MCF 10A (cell line): ENCODE measurements at regions not wholly inside any gene's neighbourhood (a gene's known extent, or its start where the extent isn't known, plus 50 kb on each side); places are given as distances from the start of the nearest gene placed in this dataset.

ENCODE experiments used
- BruUV-seq: library from RNA; stranded (reverse); fragments of 400-500 nt; replicated peaks from 2 replicates; lab custom pipeline; 2021; lab: Mats Ljungman, UMichigan
- CTCF ChIA-PET: fragments of 300-600 bp; sonication (Branson Sonifier 250); formaldehyde crosslinking; extraction: SDS; loops from one replicate; lab custom pipeline; 2021; ENCODE audit warnings: antibody characterized with exemption, inconsistent platforms; lab: Yijun Ruan, JAX
- POLR2A ChIA-PET: fragments of 300-600, 350-650 bp; sonication (Branson Sonifier 250); formaldehyde crosslinking; extraction: SDS; loops from one replicate; lab custom pipeline; 2020; ENCODE audit warnings: antibody characterized with exemption, inconsistent platforms; lab: Yijun Ruan, JAX
- DNase-seq: peaks from one replicate; pipeline ENCODE4 v3.0.0-alpha.2; 2018; ENCODE audit not compliant: unreplicated experiment
- H3K27ac Mint-ChIP-seq: one replicate; pipeline ENCODE4 v1.8.0; 2022; ENCODE audit warnings: mild to moderate bottlenecking, low read depth, mixed read lengths; ENCODE audit not compliant: unreplicated experiment
- H3K27me3 Mint-ChIP-seq: one replicate; pipeline ENCODE4 v1.8.0; 2022; ENCODE audit warnings: mixed read lengths; ENCODE audit not compliant: insufficient read depth, unreplicated experiment
- H3K36me3 Mint-ChIP-seq: one replicate; pipeline ENCODE4 v1.8.0; 2022; ENCODE audit warnings: mild to moderate bottlenecking, moderate library complexity, mixed read lengths; ENCODE audit not compliant: insufficient read depth, unreplicated experiment
- H3K4me1 Mint-ChIP-seq: one replicate; pipeline ENCODE4 v1.8.0; 2022; ENCODE audit warnings: mixed read lengths; ENCODE audit not compliant: insufficient read depth, unreplicated experiment
- H3K4me3 Mint-ChIP-seq: one replicate; pipeline ENCODE4 v1.8.0; 2022; ENCODE audit warnings: mild to moderate bottlenecking, moderate library complexity, mixed read lengths; ENCODE audit not compliant: unreplicated experiment
- H3K9me3 Mint-ChIP-seq: one replicate; pipeline ENCODE4 v1.8.0; 2022; ENCODE audit warnings: mixed read lengths; ENCODE audit not compliant: unreplicated experiment
- intact Hi-C: fragments of 100-400 bp; cut with micrococcal nuclease; formaldehyde crosslinking; loops from 2 replicates; pipeline ENCODE4 v1.14.1; 2022
- TF ChIP-seq, protein P1 (sequence below): fragments of 200-600 bp; IDR thresholded peaks from one replicate; pipeline ENCODE4 v1.8.0; 2022; ENCODE audit warnings: antibody characterized with exemption, mild to moderate bottlenecking; ENCODE audit not compliant: unreplicated experiment

DNA sequence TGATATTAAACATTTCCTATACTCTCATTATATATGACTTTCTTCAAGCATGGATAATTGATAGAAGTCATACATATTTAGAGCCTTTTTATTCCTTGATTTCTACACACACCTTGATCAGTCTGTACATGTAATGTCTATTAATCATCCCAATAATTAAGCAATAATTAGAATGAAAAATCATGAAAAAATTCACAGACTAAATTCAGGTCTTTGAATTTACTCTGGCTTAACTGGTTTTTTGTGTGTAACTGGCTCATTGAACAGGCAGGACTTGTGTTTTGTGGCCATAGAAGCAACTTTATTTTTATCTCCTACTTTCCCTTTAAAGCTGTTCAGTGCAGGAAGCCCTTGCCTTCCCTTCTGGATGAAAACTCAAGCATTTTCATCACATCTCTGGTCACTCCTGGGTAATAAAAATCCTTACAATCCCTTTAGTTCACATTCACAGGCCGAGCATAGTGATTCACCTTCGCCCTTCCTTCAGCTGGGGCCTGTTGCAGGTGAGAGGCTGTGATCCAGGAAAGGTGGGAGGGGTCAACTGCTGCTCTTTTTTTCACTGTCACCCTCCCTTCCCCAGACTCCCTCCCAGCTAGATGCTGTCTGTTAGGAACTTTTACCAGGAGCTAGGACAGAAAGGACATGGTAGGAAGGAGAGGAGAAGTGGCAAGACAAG, 58.0 kb upstream of the ITSN2 start:
- BruUV-seq: no TSS peak
- no peak overlapping the region for H3K27ac Mint-ChIP-seq
- H3K4me3 Mint-ChIP-seq: no peak overlapping the region
- H3K36me3 Mint-ChIP-seq: peaks cover 4% of the 10 kb centered on the region
- ChIA-PET CTCF (interaction anchor here (0.5 to 0.8 kb wide), 4 partner anchors 348 to 962 kb away, joined by 3 to 5 read pairs (median 4); no protein-coding TSS in a partner anchor), POLR2A (interaction anchor here (1.0 kb wide), 1 partner anchor 8 kb away, joined by 3 read pairs; no protein-coding TSS in a partner anchor)
- intact Hi-C loops: no loop called here
- H3K4me1 Mint-ChIP-seq: no peaks in the 10 kb centered on the region
- no peaks in the 10 kb centered on the region for H3K27me3 Mint-ChIP-seq
- H3K9me3 Mint-ChIP-seq: no peaks in the 10 kb centered on the region
- TF ChIP-seq, protein P1, sequence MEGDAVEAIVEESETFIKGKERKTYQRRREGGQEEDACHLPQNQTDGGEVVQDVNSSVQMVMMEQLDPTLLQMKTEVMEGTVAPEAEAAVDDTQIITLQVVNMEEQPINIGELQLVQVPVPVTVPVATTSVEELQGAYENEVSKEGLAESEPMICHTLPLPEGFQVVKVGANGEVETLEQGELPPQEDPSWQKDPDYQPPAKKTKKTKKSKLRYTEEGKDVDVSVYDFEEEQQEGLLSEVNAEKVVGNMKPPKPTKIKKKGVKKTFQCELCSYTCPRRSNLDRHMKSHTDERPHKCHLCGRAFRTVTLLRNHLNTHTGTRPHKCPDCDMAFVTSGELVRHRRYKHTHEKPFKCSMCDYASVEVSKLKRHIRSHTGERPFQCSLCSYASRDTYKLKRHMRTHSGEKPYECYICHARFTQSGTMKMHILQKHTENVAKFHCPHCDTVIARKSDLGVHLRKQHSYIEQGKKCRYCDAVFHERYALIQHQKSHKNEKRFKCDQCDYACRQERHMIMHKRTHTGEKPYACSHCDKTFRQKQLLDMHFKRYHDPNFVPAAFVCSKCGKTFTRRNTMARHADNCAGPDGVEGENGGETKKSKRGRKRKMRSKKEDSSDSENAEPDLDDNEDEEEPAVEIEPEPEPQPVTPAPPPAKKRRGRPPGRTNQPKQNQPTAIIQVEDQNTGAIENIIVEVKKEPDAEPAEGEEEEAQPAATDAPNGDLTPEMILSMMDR: no peak
- no peak for DNase-seq

DNA sequence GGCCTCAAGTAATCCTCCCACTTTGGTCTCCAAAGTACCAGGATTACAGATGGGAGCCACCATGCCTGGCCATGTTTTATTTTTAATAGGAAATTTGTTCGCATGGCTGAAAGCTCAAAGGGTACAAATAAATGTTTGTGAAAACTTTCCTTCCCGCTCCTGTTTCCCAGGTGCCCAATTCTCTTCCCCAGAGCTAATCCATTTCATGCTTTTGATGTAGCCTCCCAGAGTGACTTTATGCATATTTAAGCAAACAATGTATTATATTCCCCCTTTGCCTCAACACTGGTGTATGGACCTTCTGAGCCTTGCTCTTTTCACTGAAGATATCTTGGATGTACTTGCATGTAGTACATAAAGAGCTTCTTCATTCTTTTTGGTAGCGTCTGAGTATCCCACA, 52.5 kb upstream of the ITSN2 start:
- H3K4me3 Mint-ChIP-seq: no peak overlapping the region

DNA sequence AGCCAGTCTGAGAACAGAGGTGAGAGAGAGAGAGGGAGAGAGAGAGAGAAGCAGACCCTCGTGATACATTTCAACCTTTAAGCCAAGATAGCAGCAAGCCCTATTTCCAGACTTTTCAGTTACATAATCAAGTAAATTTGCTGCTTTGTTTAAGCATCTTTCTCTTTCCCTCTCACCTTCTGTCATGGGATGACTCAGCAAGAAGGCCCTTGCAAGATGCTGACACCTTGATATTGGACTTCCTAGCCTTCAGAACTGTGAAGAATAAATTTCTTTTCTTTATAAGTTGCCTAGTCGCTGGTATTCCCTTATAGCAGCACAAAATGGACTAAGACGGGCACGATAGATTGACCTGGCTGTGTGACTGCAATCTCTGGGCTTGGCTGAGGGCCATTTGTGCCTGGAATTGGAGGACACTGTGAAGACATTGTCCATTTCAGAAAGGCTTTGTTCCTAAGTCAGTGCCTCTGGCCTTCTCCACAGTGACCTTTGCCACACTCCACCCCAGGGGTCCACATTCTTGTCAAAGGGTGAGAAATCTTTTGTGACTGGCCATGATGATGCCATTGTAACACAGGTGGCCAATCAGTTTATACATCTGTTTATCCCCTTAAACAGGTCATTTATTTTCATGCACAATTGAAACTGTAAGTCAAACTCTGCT, 51.3 kb upstream of the ITSN2 start:
- DNase-seq: no peak
- H3K4me1 Mint-ChIP-seq: no peaks in the 10 kb centered on the region
- no peaks in the 10 kb centered on the region for H3K36me3 Mint-ChIP-seq
- CTCF ChIA-PET: interaction anchor here (0.7 to 4.7 kb wide), 8 partner anchors 11 to 718 kb away, joined by 3 to 108 read pairs (median 12); no protein-coding TSS in a partner anchor
- BruUV-seq: no TSS peak
- intact Hi-C loops: loop anchor here (2.0 kb wide), 1 partner anchor 563 kb away; no protein-coding TSS in a partner anchor
- H3K27ac Mint-ChIP-seq: no peak overlapping the region
- H3K27me3 Mint-ChIP-seq: no peaks in the 10 kb centered on the region
- H3K4me3 Mint-ChIP-seq: no peak overlapping the region
- no peaks in the 10 kb centered on the region for H3K9me3 Mint-ChIP-seq
- POLR2A ChIA-PET: interaction anchor here (1.4 kb wide), 1 partner anchor 11 kb away, joined by 4 read pairs; no protein-coding TSS in a partner anchor
- TF ChIP-seq, protein P1: no peak

More for the DNA sequence above, 52.5 kb upstream of the ITSN2 start:
- Mint-ChIP-seq H3K27me3 (no peaks in the 10 kb centered on the region), H3K27ac (no peak overlapping the region), H3K9me3 (no peaks in the 10 kb centered on the region), H3K4me1 (no peaks in the 10 kb centered on the region), H3K36me3 (no peaks in the 10 kb centered on the region)
- intact Hi-C loops: no loop called here
- BruUV-seq: no TSS peak
- ChIA-PET POLR2A (no interaction called here), CTCF (interaction anchor here (0.6 to 1.9 kb wide), 4 partner anchors 10 to 716 kb away, joined by 3 to 9 read pairs (median 4); no protein-coding TSS in a partner anchor)
- TF ChIP-seq, protein P1: no peak
- no peak for DNase-seq

DNA sequence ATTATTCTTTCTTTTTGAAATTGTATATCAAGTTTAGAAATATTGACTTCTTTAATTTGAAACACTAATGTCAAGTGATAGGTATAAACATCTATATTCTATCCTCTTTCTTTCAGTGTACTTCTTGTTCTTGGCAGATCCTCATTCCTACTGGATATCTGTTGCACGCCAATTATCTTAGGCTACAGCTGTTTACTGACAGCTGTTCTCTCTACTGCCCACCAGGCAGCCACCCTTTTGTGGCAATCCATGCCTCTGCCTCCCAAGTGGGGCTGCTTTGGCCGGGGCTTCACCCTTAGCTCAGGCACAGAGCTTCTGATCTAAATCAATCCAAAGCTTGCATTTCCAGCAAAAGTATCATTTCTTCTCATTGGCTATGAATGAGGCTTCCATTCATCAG, 50.6 kb upstream of the ITSN2 start:
- ChIA-PET CTCF (interaction anchor here (0.6 to 4.7 kb wide), 25 partner anchors 11 to 784 kb away, joined by 3 to 108 read pairs (median 5); partner anchors contain the start of genes CENPO and PTRHD1), POLR2A (interaction anchor here (0.6 to 1.4 kb wide), 4 partner anchors 8 to 382 kb away, joined by 3 to 4 read pairs (median 4); partner anchors contain the start of genes CENPO and PTRHD1)
- no peaks in the 10 kb centered on the region for H3K27me3 Mint-ChIP-seq
- DNase-seq: no peak
- intact Hi-C loops: loop anchor here (1.0 to 2.0 kb wide), 4 partner anchors 416 to 785 kb away; no protein-coding TSS in a partner anchor
- H3K36me3 Mint-ChIP-seq: no peaks in the 10 kb centered on the region
- H3K4me1 Mint-ChIP-seq: no peaks in the 10 kb centered on the region
- H3K4me3 Mint-ChIP-seq: no peak overlapping the region
- BruUV-seq: no TSS peak
- TF ChIP-seq, protein P1: no peak
- no peak overlapping the region for H3K27ac Mint-ChIP-seq
- no peaks in the 10 kb centered on the region for H3K9me3 Mint-ChIP-seq
